Endothelial cell of umbilical vein (primary cell): ENCODE measurements at regions not wholly inside any gene's neighbourhood (a gene's known extent, or its start where the extent isn't known, plus 50 kb on each side); places are given as distances from the start of the nearest gene placed in this dataset.

Experiments
- BruUV-seq: library from RNA; stranded (reverse); fragments of 400-500 nt; replicated peaks from 2 replicates; lab custom pipeline; 2021; lab: Mats Ljungman, UMichigan
- CTCF ChIA-PET: fragments of 300-600, 350-600 bp; sonication (Branson Sonifier 250); formaldehyde crosslinking; loops from one replicate; lab custom pipeline; 2021; ENCODE audit warnings: antibody characterized with exemption, inconsistent platforms; lab: Charles Lee
- POLR2A ChIA-PET: fragments of 300-600, 350-600 bp; sonication (Branson Sonifier 250); formaldehyde crosslinking; loops from one replicate; lab custom pipeline; 2021; ENCODE audit warnings: antibody characterized with exemption, inconsistent platforms; lab: Charles Lee
- DNase-seq: peaks from one replicate; pipeline ENCODE4 v3.0.0-alpha.2; 2011; ENCODE audit warnings: low read depth, low spot score
- FAIRE-seq: peaks from 2 replicates; lab custom pipeline; 2011; peaks lifted over from hg19 to GRCh38; lab: Jason Lieb, UNC
- H2AFZ ChIP-seq: 2 replicates; pipeline ENCODE4 v1.6.0; 2012; ENCODE audit warnings: low read depth, low read length, control low read depth, inconsistent platforms
- H3K27ac ChIP-seq: 2 replicates; pipeline ENCODE4 v1.5.1; 2011; ENCODE audit warnings: low read depth, mild to moderate bottlenecking, control low read depth, low read length, moderate library complexity; ENCODE audit not compliant: insufficient read depth
- H3K27me3 ChIP-seq, 2 experiments: 2 replicates each; pipeline versions ENCODE4 v1.6.0 to v1.6.1; 2011; ENCODE audit warnings: low read length in 2 of 2, mixed read lengths in 1 of 2; ENCODE audit not compliant: control insufficient read depth in 2 of 2, insufficient read depth in 2 of 2
- H3K36me3 ChIP-seq, 2 experiments: 2 replicates in 1 of 2; 3 replicates in 1 of 2; pipeline ENCODE4 v1.5.1; 2011; ENCODE audit warnings: low read length in 2 of 2, mild to moderate bottlenecking in 1 of 2, moderate library complexity in 1 of 2; ENCODE audit not compliant: control insufficient read depth in 2 of 2, insufficient read depth in 2 of 2; ENCODE audit errors: extremely low read depth in 1 of 2
- H3K4me1 ChIP-seq: 3 replicates; pipeline ENCODE4 v1.5.1; 2011; ENCODE audit warnings: mild to moderate bottlenecking, low read length; ENCODE audit not compliant: control insufficient read depth, insufficient read depth; ENCODE audit errors: extremely low read depth
- H3K4me2 ChIP-seq: 2 replicates; pipeline ENCODE4 v1.6.1; 2011; ENCODE audit warnings: low read length, control low read depth, mixed read lengths; ENCODE audit not compliant: insufficient read depth
- H3K4me3 ChIP-seq, 3 experiments: fragments of 200-600 bp in 1 of 3; sonication (generic), shearing (Covaris generic) in 1 of 3; replicated peaks in 1 of 3; 2 replicates each; pipeline ENCODE4 v1.5.1; 2011 to 2016; ENCODE audit warnings: control low read depth in 3 of 3, low read length in 3 of 3, mild to moderate bottlenecking in 2 of 3, inconsistent platforms in 1 of 3, low read depth in 1 of 3, moderate library complexity in 1 of 3; ENCODE audit not compliant: insufficient read depth in 1 of 3
- H3K79me2 ChIP-seq: 2 replicates; pipeline ENCODE4 v1.6.0; 2012; ENCODE audit warnings: low read length, inconsistent platforms; ENCODE audit not compliant: control insufficient read depth, insufficient read depth
- H3K9ac ChIP-seq: replicated peaks from 2 replicates; pipeline ENCODE3; 2011; ENCODE audit warnings: low read length, control low read depth; ENCODE audit not compliant: insufficient read depth; ENCODE audit errors: extremely low read depth
- H3K9me1 ChIP-seq: replicated peaks from 3 replicates; pipeline ENCODE4 v1.6.0; 2011; ENCODE audit warnings: mild to moderate bottlenecking, low read length; ENCODE audit not compliant: control insufficient read depth, insufficient read depth; ENCODE audit errors: extremely low read depth
- H3K9me3 ChIP-seq: replicated peaks from 2 replicates; pipeline ENCODE4 v1.5.1; 2012; ENCODE audit warnings: low read length, inconsistent platforms; ENCODE audit not compliant: control insufficient read depth, insufficient read depth
- H4K20me1 ChIP-seq: replicated peaks from 2 replicates; pipeline ENCODE3; 2011; ENCODE audit warnings: mild to moderate bottlenecking, low read length; ENCODE audit not compliant: control insufficient read depth, insufficient read depth; ENCODE audit errors: extremely low read depth
- EZH2 ChIP-seq: IDR thresholded peaks from 2 replicates; pipeline ENCODE4 v1.6.1; 2012; ENCODE audit warnings: borderline replicate concordance, low read depth, mild to moderate bottlenecking, moderate library complexity, low read length, inconsistent platforms; ENCODE audit not compliant: severe bottlenecking
- GATA2 ChIP-seq: IDR thresholded peaks from 2 replicates; pipeline ENCODE4 v1.7.0; 2011; ENCODE audit warnings: low read depth, mild to moderate bottlenecking, moderate library complexity, mixed read lengths, low read length; ENCODE audit not compliant: insufficient read length, insufficient read depth
- MYC ChIP-seq: IDR thresholded peaks from one replicate; pipeline ENCODE4 v1.6.1; 2011; ENCODE audit warnings: mild to moderate bottlenecking, low read depth, low read length
- dilution Hi-C: fragments of 300-500 bp; cut with MboI; formaldehyde crosslinking; loops from one replicate; pipeline ENCODE4 v1.15.0; 2019; ENCODE audit warnings: low sequenced_read_pairs; ENCODE audit not compliant: extremely low pct_ligation_motif_present
- intact Hi-C: fragments of 100-400 bp; cut with micrococcal nuclease; formaldehyde crosslinking; loops from one replicate; pipeline ENCODE4 v1.10.0; 2022
- TF ChIP-seq, protein P1 (sequence below): IDR thresholded peaks from 2 replicates; pipeline ENCODE4 v1.6.1; 2011; ENCODE audit not compliant: insufficient read depth, insufficient read length

DNA sequence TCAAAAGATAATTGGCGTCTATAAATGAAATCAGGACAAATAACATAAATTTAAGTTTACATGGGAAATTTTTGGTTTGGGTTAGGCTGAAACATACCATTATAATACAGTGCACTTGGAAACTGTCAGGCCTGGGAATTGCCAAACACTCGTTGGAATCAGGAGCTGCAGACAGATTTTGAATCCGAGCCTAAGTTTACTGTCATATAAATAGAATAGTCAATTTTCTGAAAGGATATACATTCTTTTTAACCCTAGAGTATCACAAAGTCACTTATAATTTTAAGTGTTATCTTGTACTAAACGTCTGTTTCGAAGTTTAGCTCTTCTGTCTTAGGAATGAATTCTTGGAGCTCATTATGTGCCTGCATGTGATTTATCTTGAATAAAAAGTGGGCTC lies 234.1 kb downstream of the VEGFC start:
- DNase-seq (no peak), FAIRE-seq (no peak)
- intact Hi-C loops (no loop called here), dilution Hi-C loops (no loop called here)
- Histone ChIP-seq H3K27me3 (peaks cover 0 to 6% of the 10 kb centered on the region in 2 experiments), H2AFZ (no peak overlapping the region), H3K4me3 (no peak overlapping the region), H3K79me2 (no peaks in the 10 kb centered on the region), H3K9me3 (no peaks in the 10 kb centered on the region), H4K20me1 (no peaks in the 10 kb centered on the region), H3K4me1 (no peaks in the 10 kb centered on the region), H3K9ac (no peak overlapping the region), H3K4me2 (no peak overlapping the region), H3K27ac (no peak overlapping the region), H3K9me1 (no peaks in the 10 kb centered on the region), H3K36me3 (no peaks in the 10 kb centered on the region)
- ChIA-PET POLR2A (no interaction called here), CTCF (interaction anchor here (1.2 to 1.4 kb wide), 4 partner anchors 11 to 489 kb away, joined by 3 to 9 read pairs (median 4); no protein-coding TSS in a partner anchor)
- no TSS peak for BruUV-seq
- TF ChIP-seq GATA2: no peak
- TF ChIP-seq, protein P1, sequence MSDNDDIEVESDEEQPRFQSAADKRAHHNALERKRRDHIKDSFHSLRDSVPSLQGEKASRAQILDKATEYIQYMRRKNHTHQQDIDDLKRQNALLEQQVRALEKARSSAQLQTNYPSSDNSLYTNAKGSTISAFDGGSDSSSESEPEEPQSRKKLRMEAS: no peak

GRCh38 chr4:176561368-176561767 lies 231.4 kb downstream of the VEGFC start:
- no peak for FAIRE-seq
- Histone ChIP-seq H3K9me1 (no peaks in the 10 kb centered on the region), H3K4me2 (no peak overlapping the region), H3K9me3 (no peaks in the 10 kb centered on the region), H2AFZ (no peak overlapping the region), H3K27ac (no peak overlapping the region), H3K36me3 (no peaks in the 10 kb centered on the region), H3K9ac (no peak overlapping the region), H3K27me3 (peaks cover 0 to 4% of the 10 kb centered on the region in 2 experiments), H3K79me2 (no peaks in the 10 kb centered on the region), H4K20me1 (no peaks in the 10 kb centered on the region), H3K4me3 (no peak overlapping the region), H3K4me1 (no peaks in the 10 kb centered on the region)
- ChIA-PET CTCF (no interaction called here), POLR2A (no interaction called here)
- dilution Hi-C loops: no loop called here
- intact Hi-C loops: no loop called here
- TF ChIP-seq, protein P1: no peak
- TF ChIP-seq MYC: no peak
- TF ChIP-seq EZH2: no peak
- DNase-seq: no peak
- no TSS peak for BruUV-seq
